Endothelial cell of umbilical vein (primary cell): ENCODE measurements at regions not wholly inside any gene's neighbourhood (a gene's known extent, or its start where the extent isn't known, plus 50 kb on each side); places are given as distances from the start of the nearest gene placed in this dataset.

Source experiments
- BruUV-seq: library from RNA; stranded (reverse); fragments of 400-500 nt; replicated peaks from 2 replicates; lab custom pipeline; 2021; lab: Mats Ljungman, UMichigan
- CTCF ChIA-PET: fragments of 300-600, 350-600 bp; sonication (Branson Sonifier 250); formaldehyde crosslinking; loops from one replicate; lab custom pipeline; 2021; ENCODE audit warnings: antibody characterized with exemption, inconsistent platforms; lab: Charles Lee
- POLR2A ChIA-PET: fragments of 300-600, 350-600 bp; sonication (Branson Sonifier 250); formaldehyde crosslinking; loops from one replicate; lab custom pipeline; 2021; ENCODE audit warnings: antibody characterized with exemption, inconsistent platforms; lab: Charles Lee
- DNase-seq: peaks from one replicate; pipeline ENCODE4 v3.0.0-alpha.2; 2011; ENCODE audit warnings: low read depth, low spot score
- FAIRE-seq: peaks from 2 replicates; lab custom pipeline; 2011; peaks lifted over from hg19 to GRCh38; lab: Jason Lieb, UNC
- H2AFZ ChIP-seq: 2 replicates; pipeline ENCODE4 v1.6.0; 2012; ENCODE audit warnings: low read depth, low read length, control low read depth, inconsistent platforms
- H3K27ac ChIP-seq: 2 replicates; pipeline ENCODE4 v1.5.1; 2011; ENCODE audit warnings: low read depth, mild to moderate bottlenecking, control low read depth, low read length, moderate library complexity; ENCODE audit not compliant: insufficient read depth
- H3K27me3 ChIP-seq, 2 experiments: 2 replicates each; pipeline versions ENCODE4 v1.6.0 to v1.6.1; 2011; ENCODE audit warnings: low read length in 2 of 2, mixed read lengths in 1 of 2; ENCODE audit not compliant: control insufficient read depth in 2 of 2, insufficient read depth in 2 of 2
- H3K36me3 ChIP-seq, 2 experiments: 2 replicates in 1 of 2; 3 replicates in 1 of 2; pipeline ENCODE4 v1.5.1; 2011; ENCODE audit warnings: low read length in 2 of 2, mild to moderate bottlenecking in 1 of 2, moderate library complexity in 1 of 2; ENCODE audit not compliant: control insufficient read depth in 2 of 2, insufficient read depth in 2 of 2; ENCODE audit errors: extremely low read depth in 1 of 2
- H3K4me1 ChIP-seq: 3 replicates; pipeline ENCODE4 v1.5.1; 2011; ENCODE audit warnings: mild to moderate bottlenecking, low read length; ENCODE audit not compliant: control insufficient read depth, insufficient read depth; ENCODE audit errors: extremely low read depth
- H3K4me2 ChIP-seq: 2 replicates; pipeline ENCODE4 v1.6.1; 2011; ENCODE audit warnings: low read length, control low read depth, mixed read lengths; ENCODE audit not compliant: insufficient read depth
- H3K4me3 ChIP-seq, 3 experiments: fragments of 200-600 bp in 1 of 3; sonication (generic), shearing (Covaris generic) in 1 of 3; replicated peaks in 1 of 3; 2 replicates each; pipeline ENCODE4 v1.5.1; 2011 to 2016; ENCODE audit warnings: control low read depth in 3 of 3, low read length in 3 of 3, mild to moderate bottlenecking in 2 of 3, inconsistent platforms in 1 of 3, low read depth in 1 of 3, moderate library complexity in 1 of 3; ENCODE audit not compliant: insufficient read depth in 1 of 3
- H3K79me2 ChIP-seq: 2 replicates; pipeline ENCODE4 v1.6.0; 2012; ENCODE audit warnings: low read length, inconsistent platforms; ENCODE audit not compliant: control insufficient read depth, insufficient read depth
- H3K9ac ChIP-seq: replicated peaks from 2 replicates; pipeline ENCODE3; 2011; ENCODE audit warnings: low read length, control low read depth; ENCODE audit not compliant: insufficient read depth; ENCODE audit errors: extremely low read depth
- H3K9me1 ChIP-seq: replicated peaks from 3 replicates; pipeline ENCODE4 v1.6.0; 2011; ENCODE audit warnings: mild to moderate bottlenecking, low read length; ENCODE audit not compliant: control insufficient read depth, insufficient read depth; ENCODE audit errors: extremely low read depth
- H3K9me3 ChIP-seq: replicated peaks from 2 replicates; pipeline ENCODE4 v1.5.1; 2012; ENCODE audit warnings: low read length, inconsistent platforms; ENCODE audit not compliant: control insufficient read depth, insufficient read depth
- H4K20me1 ChIP-seq: replicated peaks from 2 replicates; pipeline ENCODE3; 2011; ENCODE audit warnings: mild to moderate bottlenecking, low read length; ENCODE audit not compliant: control insufficient read depth, insufficient read depth; ENCODE audit errors: extremely low read depth
- EZH2 ChIP-seq: IDR thresholded peaks from 2 replicates; pipeline ENCODE4 v1.6.1; 2012; ENCODE audit warnings: borderline replicate concordance, low read depth, mild to moderate bottlenecking, moderate library complexity, low read length, inconsistent platforms; ENCODE audit not compliant: severe bottlenecking
- FOS ChIP-seq: IDR thresholded peaks from 2 replicates; pipeline ENCODE4 v1.6.1; 2011; ENCODE audit warnings: mild to moderate bottlenecking, low read length, moderate library complexity, borderline replicate concordance; ENCODE audit not compliant: insufficient read depth
- GATA2 ChIP-seq: IDR thresholded peaks from 2 replicates; pipeline ENCODE4 v1.7.0; 2011; ENCODE audit warnings: low read depth, mild to moderate bottlenecking, moderate library complexity, mixed read lengths, low read length; ENCODE audit not compliant: insufficient read length, insufficient read depth
- JUN ChIP-seq: IDR thresholded peaks from 2 replicates; pipeline ENCODE4 v1.6.1; 2011; ENCODE audit warnings: borderline replicate concordance, low read depth; ENCODE audit not compliant: insufficient read length, insufficient read depth
- MAX ChIP-seq: IDR thresholded peaks from 2 replicates; pipeline ENCODE4 v1.6.1; 2011; ENCODE audit not compliant: insufficient read depth, insufficient read length
- MYC ChIP-seq: IDR thresholded peaks from one replicate; pipeline ENCODE4 v1.6.1; 2011; ENCODE audit warnings: mild to moderate bottlenecking, low read depth, low read length
- POLR2A ChIP-seq: IDR thresholded peaks from 2 replicates; pipeline ENCODE4 v1.6.1; 2012; ENCODE audit warnings: low read depth, mild to moderate bottlenecking, control low read depth, low read length
- POLR2AphosphoS5 ChIP-seq: IDR thresholded peaks from 2 replicates; pipeline ENCODE4 v1.6.1; 2012; ENCODE audit warnings: low read depth, mild to moderate bottlenecking, control low read depth, low read length, moderate library complexity; ENCODE audit not compliant: insufficient read depth
- dilution Hi-C: fragments of 300-500 bp; cut with MboI; formaldehyde crosslinking; loops from one replicate; pipeline ENCODE4 v1.15.0; 2019; ENCODE audit warnings: low sequenced_read_pairs; ENCODE audit not compliant: extremely low pct_ligation_motif_present
- intact Hi-C: fragments of 100-400 bp; cut with micrococcal nuclease; formaldehyde crosslinking; loops from one replicate; pipeline ENCODE4 v1.10.0; 2022
- TF ChIP-seq, protein P1 (sequence below), 2 donors: IDR thresholded peaks; 1 replicate in 1 of 2; 2 replicates in 1 of 2; pipeline ENCODE4 v1.5.1; 2011; ENCODE audit warnings: low read length in 2 of 2, mild to moderate bottlenecking in 2 of 2, moderate library complexity in 2 of 2, control low read depth in 1 of 2, inconsistent platforms in 1 of 2, low read depth in 1 of 2; ENCODE audit not compliant: insufficient read depth in 1 of 2; ENCODE audit errors: extremely low read depth in 1 of 2

GRCh38 chr12:16863742-16864141 lies 257.8 kb upstream of the LMO3 start:
- no peak overlapping the region for H3K4me3 ChIP-seq
- DNase-seq (no peak), FAIRE-seq (no peak)
- TF ChIP-seq MAX = no peak
- TF ChIP-seq POLR2AphosphoS5 = no peak
- TF ChIP-seq, protein P1, sequence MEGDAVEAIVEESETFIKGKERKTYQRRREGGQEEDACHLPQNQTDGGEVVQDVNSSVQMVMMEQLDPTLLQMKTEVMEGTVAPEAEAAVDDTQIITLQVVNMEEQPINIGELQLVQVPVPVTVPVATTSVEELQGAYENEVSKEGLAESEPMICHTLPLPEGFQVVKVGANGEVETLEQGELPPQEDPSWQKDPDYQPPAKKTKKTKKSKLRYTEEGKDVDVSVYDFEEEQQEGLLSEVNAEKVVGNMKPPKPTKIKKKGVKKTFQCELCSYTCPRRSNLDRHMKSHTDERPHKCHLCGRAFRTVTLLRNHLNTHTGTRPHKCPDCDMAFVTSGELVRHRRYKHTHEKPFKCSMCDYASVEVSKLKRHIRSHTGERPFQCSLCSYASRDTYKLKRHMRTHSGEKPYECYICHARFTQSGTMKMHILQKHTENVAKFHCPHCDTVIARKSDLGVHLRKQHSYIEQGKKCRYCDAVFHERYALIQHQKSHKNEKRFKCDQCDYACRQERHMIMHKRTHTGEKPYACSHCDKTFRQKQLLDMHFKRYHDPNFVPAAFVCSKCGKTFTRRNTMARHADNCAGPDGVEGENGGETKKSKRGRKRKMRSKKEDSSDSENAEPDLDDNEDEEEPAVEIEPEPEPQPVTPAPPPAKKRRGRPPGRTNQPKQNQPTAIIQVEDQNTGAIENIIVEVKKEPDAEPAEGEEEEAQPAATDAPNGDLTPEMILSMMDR (IDR thresholded peaks at IDR 0.05; ENCODE audit: extremely low read depth in 1 of 2, insufficient read depth in 1 of 2, low read depth in 1 of 2, low read length in 2 of 2) = no peak
- TF ChIP-seq JUN = no peak
- no peak for TF ChIP-seq EZH2
- no peak for TF ChIP-seq POLR2A
- dilution Hi-C loops (no loop called here), intact Hi-C loops (no loop called here)
- no TSS peak for BruUV-seq
- peaks cover 5% of the 10 kb centered on the region for H3K9me3 ChIP-seq
- no peaks in the 10 kb centered on the region for H3K79me2 ChIP-seq
- H3K27me3 ChIP-seq = no peaks in the 10 kb centered on the region
- CTCF ChIA-PET = no interaction called here
- H2AFZ ChIP-seq = no peak overlapping the region
- POLR2A ChIA-PET = no interaction called here
- no peaks in the 10 kb centered on the region for H3K9me1 ChIP-seq
- H3K27ac ChIP-seq = no peak overlapping the region
- no peaks in the 10 kb centered on the region for H4K20me1 ChIP-seq
- no peaks in the 10 kb centered on the region for H3K4me1 ChIP-seq
- no peaks in the 10 kb centered on the region for H3K36me3 ChIP-seq
- no peak overlapping the region for H3K4me2 ChIP-seq
- H3K9ac ChIP-seq = no peak overlapping the region

DNA sequence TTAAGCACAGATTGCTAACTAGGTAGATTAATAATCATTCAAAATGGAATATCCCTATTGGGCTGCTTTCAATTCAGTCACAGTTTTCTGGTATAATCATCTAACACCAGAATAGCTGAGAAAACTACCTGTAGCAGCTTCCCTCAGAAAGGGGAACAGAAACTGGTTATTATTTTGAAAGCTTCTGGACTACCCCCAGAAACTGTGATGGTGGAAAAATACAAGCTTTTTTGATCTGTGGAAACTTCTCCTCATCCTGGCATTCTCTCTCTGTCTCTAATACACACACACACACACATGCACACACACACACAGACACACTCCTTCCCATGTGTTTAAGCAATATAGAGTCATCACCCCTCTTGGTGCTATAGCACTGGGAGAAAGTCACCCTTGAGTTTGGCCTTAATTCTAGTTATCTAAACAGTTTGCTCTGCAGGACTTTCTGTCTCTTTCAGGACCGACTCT lies 251.5 kb upstream of the LMO3 start:
- ChIA-PET CTCF (interaction anchor here (1.0 kb wide), 1 partner anchor 472 kb away, joined by 3 read pairs; no protein-coding TSS in a partner anchor), POLR2A (no interaction called here)
- Histone ChIP-seq H3K79me2 (no peaks in the 10 kb centered on the region), H3K9me1 (no peaks in the 10 kb centered on the region), H3K4me3 (no peak overlapping the region), H3K9me3 (peaks cover 2% of the 10 kb centered on the region), H3K4me1 (no peaks in the 10 kb centered on the region), H4K20me1 (no peaks in the 10 kb centered on the region), H3K4me2 (no peak overlapping the region), H2AFZ (no peak overlapping the region), H3K9ac (no peak overlapping the region), H3K36me3 (no peaks in the 10 kb centered on the region), H3K27me3 (no peaks in the 10 kb centered on the region), H3K27ac (no peak overlapping the region)
- no peak for DNase-seq
- dilution Hi-C loops = no loop called here
- no TSS peak for BruUV-seq
- intact Hi-C loops = no loop called here
- TF ChIP-seq POLR2AphosphoS5 (no peak), FOS (no peak), MYC (no peak), EZH2 (no peak), MAX (no peak), JUN (no peak), POLR2A (no peak), GATA2 (no peak)
- TF ChIP-seq, protein P1 (IDR thresholded peaks at IDR 0.05; ENCODE audit: extremely low read depth in 1 of 2, insufficient read depth in 1 of 2, low read depth in 1 of 2, low read length in 2 of 2) = no peak
- FAIRE-seq = no peak
